Activated CD8-positive, alpha-beta T cell treated with anti-CD3 and anti-CD28 coated beads, Interleukin-2, amount 10 ng/mL, durations not matched to agents 7 days and 5 days (primary cell): ENCODE measurements at regions not wholly inside any gene's neighbourhood (a gene's known extent, or its start where the extent isn't known, plus 50 kb on each side); places are given as distances from the start of the nearest gene placed in this dataset.

Experiments used
- ATAC-seq: fragments of 150-1000 bp; cut with Tn5 transposase; one replicate; pipeline ENCODE4 v1.10.0; 2021; ENCODE audit warnings: moderate library complexity
- CTCF ChIA-PET: fragments of 350-600 bp; sonication (Branson Sonifier 250); formaldehyde crosslinking; loops from one replicate; lab custom pipeline; 2021; ENCODE audit warnings: antibody characterized with exemption; lab: Charles Lee
- POLR2A ChIA-PET: fragments of 350-600 bp; sonication (Branson Sonifier 250); formaldehyde crosslinking; loops from one replicate; lab custom pipeline; 2021; ENCODE audit warnings: antibody characterized with exemption; lab: Charles Lee
- DNase-seq: peaks from one replicate; pipeline ENCODE4 v3.0.0-alpha.2; 2020
- H3K27ac Mint-ChIP-seq: one replicate; pipeline ENCODE4 v1.8.0; 2021; ENCODE audit warnings: mild to moderate bottlenecking, mixed read lengths
- H3K27me3 Mint-ChIP-seq: one replicate; pipeline ENCODE4 v1.8.0; 2021; ENCODE audit warnings: low read depth, mixed read lengths
- H3K36me3 Mint-ChIP-seq: one replicate; pipeline ENCODE4 v1.8.0; 2021; ENCODE audit warnings: low read depth, mixed read lengths
- H3K4me1 Mint-ChIP-seq: one replicate; pipeline ENCODE4 v1.8.0; 2021; ENCODE audit warnings: low read depth, mixed read lengths
- H3K4me3 Mint-ChIP-seq: one replicate; pipeline ENCODE4 v1.8.0; 2021; ENCODE audit warnings: mild to moderate bottlenecking, mixed read lengths
- H3K9me3 Mint-ChIP-seq: one replicate; pipeline ENCODE4 v1.8.0; 2022; ENCODE audit warnings: mixed read lengths; ENCODE audit not compliant: insufficient read depth

DNA sequence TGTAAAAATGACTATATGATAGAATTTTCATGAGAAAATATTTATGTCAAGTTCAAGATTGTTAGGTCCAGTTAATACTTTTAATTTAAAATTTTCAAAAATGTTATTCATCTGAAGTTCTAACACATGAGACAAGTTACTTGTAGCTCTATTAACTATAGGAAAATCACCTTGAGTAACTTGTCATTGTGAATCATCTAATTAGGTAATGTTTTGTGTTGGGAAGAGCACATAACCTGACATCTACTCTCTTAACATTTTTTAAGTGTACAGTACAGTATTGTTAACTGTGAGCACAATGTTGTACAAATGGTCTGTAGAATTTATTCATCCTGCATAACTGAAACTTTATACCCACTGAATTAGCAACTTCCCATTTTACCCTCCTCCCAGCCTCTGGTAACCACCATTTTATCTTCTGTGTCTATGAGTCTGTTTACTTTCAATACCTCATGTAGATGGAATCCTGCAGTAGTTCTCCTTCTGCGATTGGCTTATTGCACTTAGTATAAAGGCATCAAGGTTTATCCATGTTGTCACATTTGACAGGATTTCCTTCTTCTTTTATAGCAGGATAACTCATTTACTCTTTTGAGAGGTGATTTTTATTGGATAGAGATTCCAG lies 54.6 kb downstream of the ARL4A start:
- CTCF ChIA-PET, result interaction anchor here (1.0 kb wide), 1 partner anchor 55 kb away, joined by 4 read pairs; the partner anchor contains the start of gene ARL4A
- Mint-ChIP-seq H3K4me1 (no peaks in the 10 kb centered on the region), H3K4me3 (no peak overlapping the region), H3K27ac (no peak overlapping the region), H3K36me3 (no peaks in the 10 kb centered on the region), H3K27me3 (peaks cover 2% of the 10 kb centered on the region), H3K9me3 (no peaks in the 10 kb centered on the region)
- DNase-seq, result no peak
- POLR2A ChIA-PET, result no interaction called here
- ATAC-seq, result no peak

DNA sequence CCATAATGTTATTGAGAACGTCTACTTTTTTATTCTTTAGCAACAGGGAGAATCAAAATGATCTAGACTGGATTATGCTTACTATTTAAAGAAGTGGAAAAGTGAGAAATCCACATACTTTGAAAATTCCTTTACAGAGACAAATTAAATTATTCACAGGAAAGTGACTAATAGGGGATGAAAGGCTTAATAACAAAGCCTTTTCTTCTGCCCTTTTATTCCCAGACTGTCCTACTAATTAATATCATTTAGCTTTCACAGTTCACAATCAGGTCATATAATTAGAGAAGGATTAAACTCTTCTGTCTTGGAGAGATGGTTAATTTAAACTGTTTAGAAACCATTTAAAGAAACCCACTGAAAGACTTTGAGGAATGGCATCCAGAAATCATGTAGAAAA lies 58.8 kb downstream of the ARL4A start:
- no peak for DNase-seq
- Mint-ChIP-seq H3K4me1 (no peaks in the 10 kb centered on the region), H3K4me3 (no peak overlapping the region), H3K36me3 (no peaks in the 10 kb centered on the region), H3K27ac (no peak overlapping the region), H3K27me3 (no peaks in the 10 kb centered on the region), H3K9me3 (no peaks in the 10 kb centered on the region)
- ATAC-seq, result no peak
- ChIA-PET CTCF (no interaction called here), POLR2A (no interaction called here)

DNA sequence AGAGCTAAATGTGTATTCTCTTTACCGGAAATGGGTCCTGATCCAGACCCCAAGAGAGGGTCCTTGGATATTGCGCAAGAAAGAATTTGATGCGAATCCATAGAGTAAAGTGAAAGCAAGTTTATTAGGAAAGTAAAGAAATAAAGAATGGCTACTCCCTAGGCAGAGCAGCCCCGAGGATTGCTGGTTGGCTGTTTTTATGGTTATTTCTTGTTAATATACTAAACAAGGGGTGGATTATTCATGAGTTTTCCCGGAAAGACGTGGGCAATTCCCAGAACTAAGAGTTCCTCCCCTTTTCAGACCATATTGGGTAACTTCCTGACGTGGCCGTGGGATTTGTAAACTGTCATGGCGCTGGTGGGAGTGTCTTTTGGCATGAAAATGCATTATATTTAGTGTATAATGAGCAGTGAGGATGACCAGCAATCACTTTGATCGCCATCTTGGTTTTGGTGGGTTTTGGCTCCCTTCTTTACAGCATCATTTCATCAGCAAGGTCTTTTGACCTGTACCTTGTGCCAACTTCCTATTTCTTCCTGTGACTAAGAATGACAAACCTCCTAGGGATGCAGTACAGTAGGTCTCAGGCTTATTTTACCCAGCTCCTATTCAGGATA lies 60.4 kb downstream of the ARL4A start:
- POLR2A ChIA-PET, result no interaction called here
- Mint-ChIP-seq H3K27me3 (peaks cover 2% of the 10 kb centered on the region), H3K27ac (no peak overlapping the region), H3K36me3 (no peaks in the 10 kb centered on the region), H3K4me3 (no peak overlapping the region), H3K9me3 (no peaks in the 10 kb centered on the region), H3K4me1 (no peaks in the 10 kb centered on the region)
- ATAC-seq, result no peak
- CTCF ChIA-PET, result no interaction called here
- DNase-seq, result no peak

DNA sequence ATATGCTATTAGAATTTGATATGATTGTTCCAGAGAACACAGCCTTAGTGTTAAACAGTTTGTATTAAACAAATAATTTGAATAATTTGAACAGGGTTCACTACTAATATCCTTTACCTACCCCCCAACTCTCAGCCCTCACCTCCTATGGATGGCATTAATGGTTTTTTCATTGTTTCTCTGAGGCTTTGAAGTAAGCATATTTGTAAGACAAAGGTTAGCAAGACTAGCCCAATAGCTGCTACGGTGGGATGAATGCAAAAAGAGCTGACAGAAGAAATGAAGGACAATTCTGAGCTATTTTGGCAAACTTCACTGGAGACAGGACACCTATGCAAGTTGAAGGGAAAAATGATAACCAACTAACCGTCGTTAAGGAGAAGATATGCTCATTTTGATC lies 61.6 kb downstream of the ARL4A start:
- Mint-ChIP-seq H3K4me3 (no peak overlapping the region), H3K27me3 (peaks cover 6% of the 10 kb centered on the region), H3K36me3 (no peaks in the 10 kb centered on the region), H3K9me3 (no peaks in the 10 kb centered on the region), H3K4me1 (no peaks in the 10 kb centered on the region), H3K27ac (no peak overlapping the region)
- ATAC-seq (no peak), DNase-seq (no peak)
- ChIA-PET CTCF (interaction anchor here (1.4 kb wide), 1 partner anchor 63 kb away, joined by 3 read pairs; no protein-coding TSS in a partner anchor), POLR2A (no interaction called here)

DNA sequence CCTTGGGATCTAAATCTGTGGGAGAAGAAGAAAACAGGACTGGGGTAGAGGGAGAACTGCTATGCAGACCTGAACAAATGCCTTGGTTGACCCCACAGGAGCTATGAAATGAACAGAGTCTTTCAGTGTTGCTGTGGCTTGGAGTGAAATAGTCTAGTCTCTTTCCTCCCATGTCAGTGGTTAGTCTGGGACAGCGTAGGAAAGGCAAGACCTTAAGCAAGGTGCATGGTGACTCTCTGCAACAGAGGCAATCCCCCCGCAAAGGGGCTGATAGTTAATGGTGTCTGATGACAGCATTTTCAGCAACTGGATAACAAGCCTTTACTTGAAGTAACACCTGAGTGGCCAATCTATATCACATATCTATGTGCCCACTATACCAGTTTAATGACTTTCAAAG lies 62.3 kb downstream of the ARL4A start:
- ChIA-PET POLR2A (no interaction called here), CTCF (interaction anchor here (1.4 kb wide), 1 partner anchor 63 kb away, joined by 3 read pairs; no protein-coding TSS in a partner anchor)
- ATAC-seq (no peak), DNase-seq (no peak)
- Mint-ChIP-seq H3K4me3 (no peak overlapping the region), H3K9me3 (no peaks in the 10 kb centered on the region), H3K27me3 (peaks cover 6% of the 10 kb centered on the region), H3K36me3 (no peaks in the 10 kb centered on the region), H3K27ac (no peak overlapping the region), H3K4me1 (no peaks in the 10 kb centered on the region)

DNA sequence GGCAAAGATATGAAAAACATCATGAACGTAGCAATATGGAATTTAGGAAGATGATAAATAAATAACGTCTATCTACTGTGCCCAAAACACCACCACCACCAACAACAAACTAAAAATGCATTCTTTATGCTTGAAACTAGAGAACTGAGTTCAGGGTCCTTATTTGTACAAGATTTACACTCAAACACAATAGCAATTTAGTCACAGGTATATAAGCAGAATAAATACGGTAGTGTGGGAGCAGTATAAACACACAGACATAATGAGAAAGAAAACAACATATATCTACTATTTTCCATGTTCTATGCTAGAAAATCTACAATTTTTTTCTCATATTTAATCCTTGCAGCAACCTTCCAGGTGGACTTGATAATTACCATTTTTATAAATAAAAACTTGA lies 64.3 kb downstream of the ARL4A start:
- ChIA-PET POLR2A (no interaction called here), CTCF (no interaction called here)
- Mint-ChIP-seq H3K36me3 (no peaks in the 10 kb centered on the region), H3K27ac (no peak overlapping the region), H3K9me3 (no peaks in the 10 kb centered on the region), H3K27me3 (peaks cover 6% of the 10 kb centered on the region), H3K4me3 (no peak overlapping the region), H3K4me1 (no peaks in the 10 kb centered on the region)
- ATAC-seq (no peak), DNase-seq (no peak)

DNA sequence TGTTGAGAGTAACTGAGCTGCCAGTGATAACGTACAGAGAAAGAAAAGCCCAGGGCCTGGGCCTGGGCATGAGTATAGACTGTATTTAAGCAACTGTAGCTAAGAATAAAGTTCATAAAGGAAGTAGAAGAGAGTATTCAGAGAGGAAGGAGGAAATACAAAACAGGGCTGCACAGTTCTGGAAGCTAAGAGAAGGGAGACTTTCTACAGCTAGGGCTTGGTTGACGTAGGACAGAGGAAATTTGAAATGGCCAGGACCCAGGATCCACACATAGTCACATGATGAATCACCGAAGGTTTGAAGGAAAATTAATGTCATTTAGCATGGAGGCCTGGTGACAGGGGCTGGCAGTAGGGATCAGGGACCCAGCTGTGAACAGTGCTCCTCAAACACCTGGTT lies 66.7 kb downstream of the ARL4A start:
- DNase-seq, result no peak
- ChIA-PET CTCF (no interaction called here), POLR2A (interaction anchor here (0.7 kb wide), 1 partner anchor 165 kb away, joined by 3 read pairs; no protein-coding TSS in a partner anchor)
- Mint-ChIP-seq H3K9me3 (no peaks in the 10 kb centered on the region), H3K36me3 (no peaks in the 10 kb centered on the region), H3K4me1 (no peaks in the 10 kb centered on the region), H3K4me3 (no peak overlapping the region), H3K27me3 (peaks cover 6% of the 10 kb centered on the region), H3K27ac (no peak overlapping the region)
- ATAC-seq, result no peak

DNA sequence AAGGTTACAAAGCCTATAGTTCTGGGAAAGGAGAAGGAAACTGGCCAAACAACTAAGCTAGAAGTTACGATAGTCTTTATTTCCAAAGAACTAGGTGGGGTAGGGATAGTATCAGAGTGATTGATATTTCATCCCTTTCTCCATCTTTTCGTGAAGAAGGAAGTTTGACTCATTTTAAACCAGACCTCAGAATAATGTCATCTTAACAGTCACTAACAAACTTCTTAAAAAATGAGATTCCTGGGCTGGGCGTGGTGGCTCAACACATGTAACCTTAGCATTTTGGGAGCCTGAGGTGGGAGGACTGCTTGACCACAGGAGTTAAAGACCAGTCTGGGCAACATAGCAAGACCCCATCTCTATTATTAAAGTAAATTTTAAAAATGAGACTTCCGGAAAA lies 69.4 kb downstream of the ARL4A start:
- no peaks in the 10 kb centered on the region for H3K36me3 Mint-ChIP-seq
- ATAC-seq (no peak), DNase-seq (no peak)
- H3K27me3 Mint-ChIP-seq, result peaks cover 4% of the 10 kb centered on the region
- H3K4me1 Mint-ChIP-seq, result no peaks in the 10 kb centered on the region
- POLR2A ChIA-PET, result no interaction called here
- H3K4me3 Mint-ChIP-seq, result no peak overlapping the region
- CTCF ChIA-PET, result no interaction called here
- H3K27ac Mint-ChIP-seq, result no peak overlapping the region
- no peaks in the 10 kb centered on the region for H3K9me3 Mint-ChIP-seq

DNA sequence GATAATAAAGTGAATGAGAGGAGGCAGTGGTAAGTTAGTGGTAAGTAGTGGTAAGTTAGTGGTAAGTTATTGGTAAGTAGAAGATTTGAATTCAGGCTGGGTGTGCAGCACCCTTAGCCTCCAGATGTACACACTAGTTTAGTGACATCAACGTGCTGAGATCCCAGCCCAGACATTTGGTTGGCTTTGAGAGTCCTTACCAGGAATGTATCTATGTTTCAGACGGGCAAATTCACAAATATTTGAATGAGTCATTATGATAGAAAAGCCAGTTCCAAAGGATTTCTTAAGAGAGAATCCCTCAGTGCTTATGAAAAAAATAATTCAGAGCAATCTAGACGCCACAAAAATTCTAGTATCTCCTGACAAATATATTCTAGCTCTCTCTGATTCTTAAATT lies 70.0 kb downstream of the ARL4A start:
- Mint-ChIP-seq H3K4me1 (no peaks in the 10 kb centered on the region), H3K9me3 (no peaks in the 10 kb centered on the region), H3K36me3 (no peaks in the 10 kb centered on the region), H3K4me3 (no peak overlapping the region), H3K27ac (no peak overlapping the region), H3K27me3 (peaks cover 4% of the 10 kb centered on the region)
- ATAC-seq, result no peak
- CTCF ChIA-PET, result no interaction called here
- no peak for DNase-seq
- POLR2A ChIA-PET, result no interaction called here

DNA sequence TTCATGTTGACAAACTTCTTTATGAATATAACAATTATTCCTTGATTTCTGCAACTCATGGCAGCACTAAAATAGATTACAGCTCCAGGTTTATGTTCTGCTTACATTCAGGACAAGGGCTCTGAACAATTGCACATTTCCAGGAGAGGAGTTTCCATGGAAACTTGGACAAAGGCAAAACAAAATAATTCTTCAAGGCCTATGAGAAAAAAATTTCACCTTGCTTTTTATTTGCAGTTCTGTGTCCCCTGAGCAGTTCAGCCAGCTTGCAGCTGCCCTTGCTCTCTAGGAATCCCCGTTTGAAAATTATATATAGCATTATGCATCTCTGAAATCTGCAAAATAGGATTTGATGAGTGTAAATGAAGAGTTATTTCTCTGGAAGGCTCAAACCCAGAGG lies 71.7 kb downstream of the ARL4A start:
- Mint-ChIP-seq H3K9me3 (no peaks in the 10 kb centered on the region), H3K36me3 (no peaks in the 10 kb centered on the region), H3K4me3 (no peak overlapping the region), H3K27me3 (no peaks in the 10 kb centered on the region), H3K27ac (no peak overlapping the region), H3K4me1 (no peaks in the 10 kb centered on the region)
- POLR2A ChIA-PET, result no interaction called here
- ATAC-seq (no peak), DNase-seq (no peak)
- CTCF ChIA-PET, result no interaction called here

DNA sequence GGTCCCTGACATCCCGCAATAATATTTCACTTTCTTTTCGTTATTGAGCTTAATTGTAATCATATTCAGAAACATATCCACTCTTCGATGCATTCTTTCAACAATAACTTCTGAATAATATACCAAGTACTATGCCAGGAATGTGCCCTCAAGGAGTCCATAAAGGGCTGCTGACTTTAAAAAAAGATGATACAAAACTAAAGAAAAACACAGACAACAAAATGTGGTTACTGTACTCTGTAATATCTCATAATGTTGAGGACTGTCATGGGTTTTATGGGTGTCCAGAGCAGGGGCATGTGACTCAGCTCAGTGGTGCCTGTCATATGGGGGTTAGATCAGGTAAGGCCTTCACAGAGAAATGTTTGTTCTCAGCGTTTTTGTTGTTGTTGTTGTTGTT lies 73.7 kb downstream of the ARL4A start:
- no peak for ATAC-seq
- no peak overlapping the region for H3K4me3 Mint-ChIP-seq
- H3K9me3 Mint-ChIP-seq, result no peaks in the 10 kb centered on the region
- ChIA-PET CTCF (interaction anchor here (0.7 kb wide), 1 partner anchor 10 kb away, joined by 3 read pairs; no protein-coding TSS in a partner anchor), POLR2A (no interaction called here)
- H3K4me1 Mint-ChIP-seq, result no peaks in the 10 kb centered on the region
- H3K36me3 Mint-ChIP-seq, result no peaks in the 10 kb centered on the region
- DNase-seq, result no peak
- H3K27me3 Mint-ChIP-seq, result peaks cover 2% of the 10 kb centered on the region
- H3K27ac Mint-ChIP-seq, result no peak overlapping the region

DNA sequence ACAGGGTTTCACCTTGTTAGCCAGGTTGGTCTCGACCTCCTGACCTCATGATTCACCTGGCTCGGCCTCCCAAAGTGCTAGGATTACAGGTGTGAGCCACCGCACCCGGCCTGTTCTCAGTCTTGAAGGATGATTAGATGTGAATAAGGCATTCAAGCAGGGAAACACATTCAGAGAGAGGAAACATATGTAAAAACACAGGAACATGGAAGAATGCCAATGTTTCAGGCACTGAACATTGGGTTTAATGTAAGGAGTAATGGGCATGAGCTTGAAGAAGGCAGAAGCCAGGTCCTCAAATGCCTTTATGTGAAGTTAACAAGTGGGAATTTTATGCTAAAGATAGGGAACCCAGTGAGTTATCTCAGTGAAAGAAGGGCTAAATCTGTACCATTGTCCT lies 74.3 kb downstream of the ARL4A start:
- Mint-ChIP-seq H3K27ac (no peak overlapping the region), H3K4me3 (no peak overlapping the region), H3K4me1 (no peaks in the 10 kb centered on the region), H3K27me3 (peaks cover 3% of the 10 kb centered on the region), H3K36me3 (no peaks in the 10 kb centered on the region), H3K9me3 (no peaks in the 10 kb centered on the region)
- ChIA-PET POLR2A (no interaction called here), CTCF (no interaction called here)
- ATAC-seq (no peak), DNase-seq (no peak)
